ENCODE measurements at regions not wholly inside any gene's neighbourhood (a gene's known extent, or its start where the extent isn't known, plus 50 kb on each side); places are given as distances from the start of the nearest gene placed in this dataset.

- TF ChIP-seq POLR2A (IDR thresholded peaks at IDR 0.05) = no peak
- TF ChIP-seq, protein P1, sequence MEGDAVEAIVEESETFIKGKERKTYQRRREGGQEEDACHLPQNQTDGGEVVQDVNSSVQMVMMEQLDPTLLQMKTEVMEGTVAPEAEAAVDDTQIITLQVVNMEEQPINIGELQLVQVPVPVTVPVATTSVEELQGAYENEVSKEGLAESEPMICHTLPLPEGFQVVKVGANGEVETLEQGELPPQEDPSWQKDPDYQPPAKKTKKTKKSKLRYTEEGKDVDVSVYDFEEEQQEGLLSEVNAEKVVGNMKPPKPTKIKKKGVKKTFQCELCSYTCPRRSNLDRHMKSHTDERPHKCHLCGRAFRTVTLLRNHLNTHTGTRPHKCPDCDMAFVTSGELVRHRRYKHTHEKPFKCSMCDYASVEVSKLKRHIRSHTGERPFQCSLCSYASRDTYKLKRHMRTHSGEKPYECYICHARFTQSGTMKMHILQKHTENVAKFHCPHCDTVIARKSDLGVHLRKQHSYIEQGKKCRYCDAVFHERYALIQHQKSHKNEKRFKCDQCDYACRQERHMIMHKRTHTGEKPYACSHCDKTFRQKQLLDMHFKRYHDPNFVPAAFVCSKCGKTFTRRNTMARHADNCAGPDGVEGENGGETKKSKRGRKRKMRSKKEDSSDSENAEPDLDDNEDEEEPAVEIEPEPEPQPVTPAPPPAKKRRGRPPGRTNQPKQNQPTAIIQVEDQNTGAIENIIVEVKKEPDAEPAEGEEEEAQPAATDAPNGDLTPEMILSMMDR (IDR thresholded peaks at IDR 0.05) = no peak
- H3K36me3 ChIP-seq = no peaks in the 10 kb centered on the region
- no peaks in the 10 kb centered on the region for H3K9me3 ChIP-seq
Measured at GRCh38 chr4:120304801-120305200, 238.2 kb upstream of the MAD2L1 start.

DNA sequence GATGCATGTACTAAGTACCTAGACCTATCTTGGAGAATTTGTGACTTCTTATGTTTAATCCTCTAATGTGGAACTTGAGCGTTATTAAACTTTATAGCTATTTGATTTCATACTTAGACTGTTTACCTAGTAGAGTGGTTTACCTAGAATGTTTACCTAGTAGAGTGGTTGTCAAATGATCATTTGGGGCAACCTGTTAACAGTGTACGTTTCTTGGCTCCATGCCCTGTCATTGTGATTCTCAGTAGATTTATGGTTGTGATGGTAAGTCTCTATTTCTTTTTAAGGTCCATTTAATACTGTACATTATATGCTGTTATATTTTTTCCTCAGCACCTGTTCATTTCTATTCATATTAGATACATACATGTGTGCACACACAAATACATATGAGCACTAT is 233.0 kb upstream of the MAD2L1 start:
- TF ChIP-seq, protein P1 (IDR thresholded peaks at IDR 0.05) = no peak
- no peak for TF ChIP-seq POLR2A (IDR thresholded peaks at IDR 0.05)
- Histone ChIP-seq H3K36me3 (no peaks in the 10 kb centered on the region), H3K27me3 (no peaks in the 10 kb centered on the region), H3K4me1 (no peaks in the 10 kb centered on the region), H3K4me3 (no peak overlapping the region), H3K27ac (no peak overlapping the region), H3K9me3 (no peaks in the 10 kb centered on the region)
- DNase-seq = no peak

More at GRCh38 chr4:120304801-120305200, 238.2 kb upstream of the MAD2L1 start:
- no peaks in the 10 kb centered on the region for H3K27me3 ChIP-seq
- no peak overlapping the region for H3K27ac ChIP-seq
- no peak overlapping the region for H3K4me3 ChIP-seq
- DNase-seq = no peak
- H3K4me1 ChIP-seq = no peaks in the 10 kb centered on the region

- no peak for DNase-seq
- TF ChIP-seq, protein P1 (IDR thresholded peaks at IDR 0.05) = no peak
- no peak for TF ChIP-seq POLR2A (IDR thresholded peaks at IDR 0.05)
- Histone ChIP-seq H3K4me1 (no peaks in the 10 kb centered on the region), H3K36me3 (no peaks in the 10 kb centered on the region), H3K4me3 (no peak overlapping the region), H3K9me3 (no peaks in the 10 kb centered on the region), H3K27ac (no peak overlapping the region), H3K27me3 (no peaks in the 10 kb centered on the region)
Measured at GRCh38 chr4:120293341-120293740, 226.7 kb upstream of the MAD2L1 start.

DNA sequence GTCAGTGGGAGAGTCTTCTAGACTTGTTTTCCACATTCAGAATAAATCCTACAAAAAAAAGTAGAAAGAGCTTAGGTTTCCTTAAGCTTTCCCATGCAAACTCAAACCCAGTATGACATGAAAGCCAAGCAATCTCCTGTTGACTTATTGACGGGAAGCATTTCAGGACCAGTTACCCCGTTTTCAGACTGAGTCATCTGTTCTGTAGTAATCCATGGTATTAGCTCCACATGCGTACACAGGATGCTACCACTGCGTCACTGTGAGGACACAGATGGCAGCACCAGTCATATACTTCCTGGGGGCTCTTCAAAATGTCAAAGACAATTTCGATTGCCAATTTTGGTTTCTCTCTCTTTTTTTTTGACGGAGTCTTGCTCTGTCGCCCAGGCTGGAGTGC is 224.9 kb upstream of the MAD2L1 start:
- Histone ChIP-seq H3K9me3 (no peaks in the 10 kb centered on the region), H3K36me3 (no peaks in the 10 kb centered on the region)
- DNase-seq = no peak

DNA sequence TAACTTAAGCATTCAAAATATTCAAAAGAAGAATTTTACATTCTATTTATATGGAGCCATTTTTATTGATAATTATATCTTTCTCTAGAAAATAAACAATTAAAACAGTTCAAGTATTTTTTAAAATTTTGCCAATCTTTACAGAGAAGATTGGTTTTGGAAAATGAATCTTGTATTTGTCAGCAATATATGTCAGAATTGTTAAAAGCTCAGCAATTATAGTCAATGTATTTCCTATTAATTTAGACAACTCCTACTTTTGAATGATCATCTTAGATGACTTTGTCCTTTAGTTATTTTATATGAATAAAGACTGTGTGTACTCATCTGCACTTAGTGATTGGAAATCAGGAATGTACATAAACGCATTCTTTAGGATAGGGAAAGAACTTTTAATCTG is 223.9 kb upstream of the MAD2L1 start:
- TF ChIP-seq, protein P1 (IDR thresholded peaks at IDR 0.05) = no peak
- TF ChIP-seq POLR2A (IDR thresholded peaks at IDR 0.05) = no peak
- no peaks in the 10 kb centered on the region for H3K36me3 ChIP-seq
- no peak for DNase-seq

More for the DNA sequence above, 224.9 kb upstream of the MAD2L1 start:
- no peak for TF ChIP-seq POLR2A (IDR thresholded peaks at IDR 0.05)
- TF ChIP-seq, protein P1 (IDR thresholded peaks at IDR 0.05) = no peak
- Histone ChIP-seq H3K27me3 (no peaks in the 10 kb centered on the region), H3K4me1 (no peaks in the 10 kb centered on the region), H3K27ac (no peak overlapping the region), H3K4me3 (no peak overlapping the region)

GRCh38 chr4:120286813-120287212 is 220.2 kb upstream of the MAD2L1 start:
- no peak for TF ChIP-seq POLR2A (IDR thresholded peaks at IDR 0.05)
- TF ChIP-seq, protein P1 (IDR thresholded peaks at IDR 0.05) = no peak
- no peaks in the 10 kb centered on the region for H3K27me3 ChIP-seq
- no peaks in the 10 kb centered on the region for H3K4me1 ChIP-seq
- H3K27ac ChIP-seq = no peak overlapping the region
- no peak overlapping the region for H3K4me3 ChIP-seq
- no peaks in the 10 kb centered on the region for H3K9me3 ChIP-seq
- no peak for DNase-seq
- no peaks in the 10 kb centered on the region for H3K36me3 ChIP-seq

More for the DNA sequence above, 223.9 kb upstream of the MAD2L1 start:
- H3K4me1 ChIP-seq = no peaks in the 10 kb centered on the region
- no peaks in the 10 kb centered on the region for H3K27me3 ChIP-seq
- H3K4me3 ChIP-seq = no peak overlapping the region
- no peak overlapping the region for H3K27ac ChIP-seq
- H3K9me3 ChIP-seq = no peaks in the 10 kb centered on the region
